NOMO-1 (cell line): ENCODE measurements at regions not wholly inside any gene's neighbourhood (a gene's known extent, or its start where the extent isn't known, plus 50 kb on each side); places are given as distances from the start of the nearest gene placed in this dataset.

Experiments
- DNase-seq, 2 experiments: peaks; one replicate each; lab custom pipeline; 2025; ENCODE audit not compliant: unreplicated experiment in 2 of 2; lab: John Stamatoyannopoulos, UW

- no peak for DNase-seq
Observed at GRCh38 chr11:95337972-95338429, 107.0 kb upstream of the SESN3 start.

GRCh38 chr11:95337175-95337957, 106.4 kb upstream of the SESN3 start:
- peak; percentile 47 to 68 for DNase-seq

- no peak for DNase-seq
Observed at GRCh38 chr11:95335989-95336388, 105.0 kb upstream of the SESN3 start.

- no peak for DNase-seq
Observed at GRCh38 chr11:95331161-95331560, 100.2 kb upstream of the SESN3 start.

- DNase-seq = no peak
Observed at GRCh38 chr11:95330302-95330701, 99.3 kb upstream of the SESN3 start.

GRCh38 chr11:95327273-95327948, 96.4 kb upstream of the SESN3 start:
- no peak for DNase-seq

- DNase-seq = no peak
Observed at GRCh38 chr11:95325777-95326258, 94.8 kb upstream of the SESN3 start.

GRCh38 chr11:95324826-95325225, 93.8 kb upstream of the SESN3 start:
- DNase-seq = no peak

- no peak for DNase-seq
Observed at GRCh38 chr11:95322539-95322938, 91.5 kb upstream of the SESN3 start.

GRCh38 chr11:95318498-95318897, 87.5 kb upstream of the SESN3 start:
- DNase-seq = peak in 1 of 2 experiments; percentile 43

- no peak for DNase-seq
Observed at GRCh38 chr11:95308512-95309035, 77.6 kb upstream of the SESN3 start.

GRCh38 chr11:95307286-95307685, 76.3 kb upstream of the SESN3 start:
- no peak for DNase-seq

- peak in 1 of 2 experiments; percentile 41 for DNase-seq
Observed at GRCh38 chr11:95306801-95307200, 75.8 kb upstream of the SESN3 start.

- DNase-seq = no peak
Observed at GRCh38 chr11:95306123-95306522, 75.1 kb upstream of the SESN3 start.

GRCh38 chr11:95305705-95306104, 74.7 kb upstream of the SESN3 start:
- DNase-seq = no peak

- DNase-seq = no peak
Observed at GRCh38 chr11:95304777-95305176, 73.8 kb upstream of the SESN3 start.

GRCh38 chr11:95302211-95302610, 71.2 kb upstream of the SESN3 start:
- no peak for DNase-seq

- no peak for DNase-seq
Observed at GRCh38 chr11:95301474-95301873, 70.5 kb upstream of the SESN3 start.

- DNase-seq = no peak
Observed at GRCh38 chr11:95299078-95299679, 68.2 kb upstream of the SESN3 start.

- DNase-seq = no peak
Observed at GRCh38 chr11:95297680-95298452, 66.9 kb upstream of the SESN3 start.

- peak; percentile 92 to 93 for DNase-seq
Observed at GRCh38 chr11:95296621-95297025, 65.6 kb upstream of the SESN3 start.
